Activated CD4-positive, alpha-beta T cell treated with anti-CD3 and anti-CD28 coated beads for 48 hours (primary cell): ENCODE measurements at regions not wholly inside any gene's neighbourhood (a gene's known extent, or its start where the extent isn't known, plus 50 kb on each side); places are given as distances from the start of the nearest gene placed in this dataset.
"Not testable (repeated sequence)": the region's sequence is repeated elsewhere in the genome, so short reads cannot be mapped to it uniquely, and the experiment has no call there.

Experiments
- DNase-seq: peaks from one replicate; pipeline ENCODE4 v3.0.0-alpha.2; 2020

DNA sequence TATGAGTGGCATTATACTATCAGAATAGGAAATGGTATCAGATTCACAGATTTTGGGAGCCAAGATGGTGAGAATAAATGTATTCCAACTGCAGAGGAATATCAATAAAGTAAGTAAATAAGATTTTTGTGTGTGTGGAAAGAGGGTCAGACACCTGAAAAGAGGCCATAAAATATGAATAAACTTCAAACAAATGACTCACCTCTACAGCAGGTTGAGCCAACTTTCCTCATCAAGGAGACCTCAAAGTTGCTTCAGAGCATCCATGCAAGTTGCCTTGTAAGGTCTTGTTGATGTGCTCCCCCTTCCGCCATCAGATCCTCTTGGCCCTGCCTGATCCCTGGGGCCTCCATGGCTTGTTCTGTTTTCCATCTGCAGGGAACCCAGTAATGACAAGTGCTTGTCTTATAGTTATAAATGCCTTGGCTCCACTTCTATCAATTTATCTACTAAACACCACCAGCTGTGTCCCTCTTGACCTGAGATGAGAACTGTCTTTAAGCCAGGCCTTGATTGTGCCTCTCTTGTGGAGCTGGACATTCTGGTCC is 775.6 kb downstream of the LTN1 start:
- no peak for DNase-seq

DNA sequence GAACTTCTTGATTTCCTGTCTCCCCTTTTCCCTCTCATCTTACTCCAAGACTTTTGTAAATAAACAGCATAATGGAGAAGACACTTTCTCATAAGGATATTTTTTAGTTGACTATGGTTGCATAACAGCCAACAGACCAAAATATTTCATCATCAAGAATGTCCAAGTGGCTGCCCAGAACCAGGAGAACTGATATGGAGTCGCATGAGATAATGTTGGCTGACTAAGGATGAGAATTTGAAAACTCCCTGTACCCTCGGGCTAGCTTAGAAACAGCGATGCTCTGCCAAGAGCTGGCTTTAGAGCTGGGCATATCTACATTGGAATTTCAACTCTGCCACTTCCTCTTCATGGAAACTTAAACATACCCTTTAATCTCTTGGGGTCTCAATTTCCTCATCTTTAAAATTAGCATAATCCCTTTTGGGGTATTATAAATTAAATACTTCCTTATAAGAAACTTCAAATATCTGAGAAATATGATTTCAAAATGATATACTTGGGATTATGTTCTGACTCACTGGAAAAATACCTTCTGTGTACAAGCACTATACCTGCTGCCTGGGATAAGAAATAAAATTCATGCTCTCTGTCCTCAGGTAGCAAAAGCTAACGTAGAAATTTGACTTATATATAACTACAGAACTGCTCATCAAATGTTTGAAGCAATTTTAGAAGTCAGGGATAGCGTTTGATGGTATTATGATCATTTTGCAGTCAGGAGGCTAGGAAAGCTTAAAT is 777.3 kb downstream of the LTN1 start:
- no peak for DNase-seq

DNA sequence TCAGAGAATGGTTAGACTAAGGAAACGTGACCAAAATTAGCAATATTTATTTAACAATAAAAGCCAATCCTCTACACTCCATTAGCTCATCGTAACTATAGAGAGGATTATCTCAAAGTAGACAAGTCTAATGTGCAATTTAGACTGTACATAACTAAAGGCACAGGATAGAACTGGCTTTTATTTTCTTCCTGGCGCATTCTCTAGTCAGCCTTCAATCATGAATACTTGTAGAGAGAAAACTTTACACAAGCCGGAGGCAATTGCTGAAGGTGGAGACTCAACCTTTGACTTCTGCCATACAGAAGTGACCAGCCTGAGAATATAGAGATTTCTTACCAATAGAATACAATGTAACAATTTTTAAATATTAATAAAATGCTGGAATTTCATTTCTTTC is 777.9 kb downstream of the LTN1 start:
- no peak for DNase-seq

DNA sequence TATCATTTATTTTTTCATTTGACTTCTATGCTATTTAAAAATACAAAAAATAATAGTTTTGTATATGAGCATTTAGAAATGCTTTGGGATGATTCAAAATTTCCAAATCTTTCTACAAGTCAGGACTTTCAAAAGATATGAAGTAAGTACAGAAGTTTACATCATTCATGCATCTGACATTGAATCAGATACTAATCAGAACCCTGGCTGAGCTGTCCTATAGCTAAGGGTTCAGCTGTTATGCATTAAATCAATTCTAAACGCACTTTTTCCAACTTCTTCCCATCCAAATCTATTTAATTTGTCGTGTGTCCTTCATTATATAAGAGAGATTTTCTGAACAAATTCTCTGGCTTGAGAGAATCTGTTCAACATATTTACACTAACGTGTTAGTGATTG is 779.4 kb downstream of the LTN1 start:
- DNase-seq: no peak

DNA sequence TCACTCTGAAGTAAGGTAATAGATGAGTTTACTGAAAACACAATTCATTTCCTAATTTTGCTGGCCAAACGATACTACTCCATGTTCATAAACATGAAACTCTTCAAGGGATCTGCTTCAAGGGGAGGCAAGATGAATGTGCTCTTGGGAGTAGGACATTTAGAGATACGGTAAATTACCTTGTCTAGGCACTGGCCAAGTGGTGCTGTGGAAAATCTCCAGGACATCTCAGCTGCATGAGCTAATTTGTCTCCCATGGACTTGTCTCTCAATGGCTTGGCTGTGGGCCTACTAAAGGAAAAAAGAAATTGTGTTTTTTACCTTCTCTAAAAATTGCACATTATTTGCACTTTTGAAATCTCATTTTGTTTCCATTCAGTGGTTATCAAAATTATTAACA is 780.6 kb downstream of the LTN1 start:
- DNase-seq: no peak

DNA sequence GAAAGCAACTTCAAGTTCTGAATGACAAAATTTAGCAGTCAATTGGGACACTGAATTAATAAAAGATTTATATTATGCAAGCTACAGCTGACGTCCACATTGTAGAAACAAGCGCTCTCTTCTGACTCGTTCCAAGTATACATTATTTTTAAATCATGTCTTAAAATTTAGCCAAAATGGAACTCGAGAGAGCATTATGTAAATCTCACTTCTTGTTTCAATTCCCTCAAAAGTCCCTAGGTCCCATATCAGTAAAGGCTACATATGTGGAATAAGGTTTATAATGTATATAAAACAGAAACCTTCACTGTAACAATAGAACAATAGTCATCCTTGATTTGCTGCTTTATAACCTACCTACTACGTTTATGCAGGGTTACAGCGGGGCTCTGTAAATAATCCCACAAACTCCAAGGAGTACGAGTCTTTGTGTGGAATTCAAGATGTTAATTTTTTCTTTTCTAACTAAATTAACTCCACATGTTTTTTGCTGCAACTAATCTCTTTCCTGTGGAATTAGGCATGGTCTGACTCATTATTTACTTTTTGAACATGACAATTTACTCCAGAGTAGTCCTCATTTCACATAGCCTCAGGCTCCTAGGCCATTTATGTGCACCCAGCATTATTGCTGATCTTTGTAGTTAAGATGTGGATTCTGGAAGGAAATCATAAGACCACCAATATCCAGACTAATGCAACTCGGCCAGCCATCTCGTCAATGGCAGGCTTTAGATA is 785.1 kb downstream of the LTN1 start:
- no peak for DNase-seq

DNA sequence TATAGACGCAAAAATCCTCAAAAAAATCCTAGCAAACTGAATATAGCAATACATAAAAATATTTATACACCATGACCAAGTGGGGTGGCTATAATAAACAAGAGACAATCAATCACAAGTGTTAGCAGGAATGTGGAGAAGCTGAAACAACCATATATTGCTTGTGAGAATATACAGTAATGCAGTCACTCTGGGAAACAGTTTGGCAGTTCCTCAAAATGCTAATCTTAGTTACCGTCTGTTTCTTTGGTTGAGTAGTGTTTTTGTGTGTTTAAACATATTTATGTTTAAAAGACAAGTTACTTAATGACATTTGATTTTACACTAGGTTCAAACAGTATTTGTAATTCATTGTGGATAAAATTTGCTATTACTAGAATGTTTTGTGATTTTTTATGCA is 792.0 kb downstream of the LTN1 start:
- DNase-seq: no peak

DNA sequence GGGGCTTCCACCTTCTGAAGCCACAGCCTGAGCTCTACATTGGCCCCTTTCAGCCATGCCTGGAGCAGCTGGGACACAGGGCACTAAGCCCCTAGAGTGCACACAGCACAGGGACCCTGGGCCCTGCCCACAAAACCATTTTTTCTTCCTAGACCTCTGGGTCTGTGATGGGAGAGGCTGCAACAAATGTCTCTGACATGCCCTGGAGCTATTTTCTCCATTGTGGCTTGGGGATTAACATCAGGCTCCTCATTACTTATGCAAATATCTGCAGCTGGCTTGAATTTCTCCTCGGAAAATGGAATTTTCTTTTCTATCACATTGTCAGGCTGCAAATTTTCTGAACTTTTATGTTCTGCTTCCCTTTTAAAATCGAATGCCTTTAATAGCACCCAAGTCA is 795.7 kb downstream of the LTN1 start:
- DNase-seq: no peak

DNA sequence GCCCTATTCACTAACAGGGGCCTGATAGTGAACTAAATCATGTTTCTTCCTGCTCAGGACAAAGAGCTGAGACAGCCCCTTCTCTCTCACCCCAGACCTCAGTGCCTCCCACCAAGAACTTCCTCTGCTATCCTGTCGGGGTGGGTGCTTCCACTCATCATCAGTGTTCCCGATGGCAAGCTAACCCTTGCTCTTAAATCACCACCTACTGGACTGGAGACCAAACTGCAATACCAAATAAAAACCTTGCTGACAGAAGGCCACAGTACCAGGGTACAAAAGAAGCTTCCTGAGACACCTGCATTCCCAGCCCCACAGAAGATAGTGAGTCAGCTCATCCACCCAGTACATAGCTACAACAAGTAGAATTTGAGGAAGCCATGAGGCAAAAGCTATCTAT is 799.5 kb downstream of the LTN1 start:
- DNase-seq: no peak

DNA sequence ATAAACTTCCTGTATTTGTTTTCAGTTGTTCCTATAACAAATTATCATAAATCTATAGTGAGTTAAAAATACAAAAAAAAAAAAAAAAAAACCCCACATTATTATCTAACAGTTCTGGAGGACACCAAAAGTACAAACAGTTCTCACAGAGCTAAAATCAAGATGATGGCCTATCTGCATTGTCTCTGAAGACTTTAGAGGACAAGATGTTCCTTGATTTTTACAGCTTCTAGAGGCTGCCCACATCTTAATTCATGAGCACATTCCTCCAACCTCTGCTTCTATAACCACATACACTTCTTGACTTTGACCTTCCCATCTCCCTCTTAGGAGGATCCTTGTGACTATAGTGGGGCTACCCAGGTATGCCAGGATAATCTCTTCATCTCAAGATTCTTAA is 806.1 kb downstream of the LTN1 start:
- DNase-seq: no peak

DNA sequence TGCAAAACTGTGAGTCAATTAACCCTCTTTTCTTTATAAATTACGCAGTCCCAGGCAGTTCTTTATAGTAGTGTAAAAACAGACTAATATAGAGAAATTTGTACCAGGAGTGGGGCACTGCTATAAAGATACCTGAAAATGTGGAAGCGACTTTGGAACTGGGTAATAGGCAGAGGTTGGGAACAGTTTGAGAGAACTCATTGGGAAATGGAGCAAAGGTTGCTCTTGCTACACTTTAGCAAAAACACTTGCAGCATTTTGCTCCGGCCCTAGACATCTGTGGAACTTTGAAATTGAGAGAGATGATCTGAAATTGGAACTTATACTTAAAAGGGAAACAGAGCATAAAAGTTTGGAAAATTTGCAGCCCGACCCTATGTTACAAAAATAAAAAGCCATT is 810.9 kb downstream of the LTN1 start:
- DNase-seq: no peak

DNA sequence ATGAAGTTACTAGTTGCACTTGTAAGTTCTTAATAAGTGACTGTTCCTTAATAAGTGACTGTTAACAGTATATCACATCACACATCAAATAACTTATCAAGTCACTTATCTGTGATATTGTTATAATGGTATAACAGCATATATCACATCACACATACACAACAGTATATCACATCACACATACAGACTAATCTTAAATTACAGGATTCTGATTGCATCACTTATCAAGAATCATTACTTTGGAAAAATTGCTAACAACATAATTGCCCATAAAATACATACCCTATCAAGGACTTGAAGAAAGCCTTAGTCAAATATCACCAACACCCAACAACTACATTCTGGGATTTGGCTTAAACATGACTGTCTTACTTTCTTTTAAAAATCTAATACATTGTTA is 813.5 kb downstream of the LTN1 start:
- no peak for DNase-seq

DNA sequence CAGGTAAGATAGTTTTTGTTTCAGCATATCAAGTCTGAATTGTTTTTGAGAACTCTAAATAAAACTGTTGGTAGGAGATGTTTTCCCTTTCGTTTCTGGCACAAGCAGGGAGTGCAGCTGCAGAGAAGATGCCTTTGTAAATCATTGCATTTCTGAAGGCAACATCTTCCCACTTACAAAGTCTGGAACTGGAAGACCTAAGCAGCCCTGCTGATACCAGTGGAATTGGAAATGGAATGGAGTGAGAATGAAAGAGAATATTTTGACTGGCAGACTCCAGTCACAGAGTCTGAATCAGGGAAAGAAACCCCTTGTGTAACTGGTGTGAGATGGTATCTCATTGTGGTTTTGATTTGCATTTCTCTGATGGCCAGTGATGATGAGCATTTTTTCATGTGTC is 815.6 kb downstream of the LTN1 start:
- no peak for DNase-seq

DNA sequence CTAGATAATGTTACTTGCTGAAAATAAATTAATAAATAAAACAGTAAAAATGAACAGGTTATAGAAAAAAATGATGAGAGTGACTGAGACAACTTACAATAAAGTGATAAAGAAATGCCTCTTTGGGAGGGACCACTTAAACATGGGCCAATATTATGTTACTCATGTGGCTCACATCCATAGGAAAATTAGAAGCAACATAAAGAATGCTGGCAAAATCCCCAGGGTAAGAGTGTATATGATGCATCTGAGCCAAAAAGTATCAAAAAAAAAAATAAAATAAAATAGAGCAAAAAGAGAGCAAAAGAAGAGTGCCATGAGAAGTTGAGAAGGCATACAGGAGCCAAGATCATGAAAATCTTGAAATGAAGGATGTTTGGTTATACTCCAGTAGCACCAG is 818.0 kb downstream of the LTN1 start:
- DNase-seq: no peak

DNA sequence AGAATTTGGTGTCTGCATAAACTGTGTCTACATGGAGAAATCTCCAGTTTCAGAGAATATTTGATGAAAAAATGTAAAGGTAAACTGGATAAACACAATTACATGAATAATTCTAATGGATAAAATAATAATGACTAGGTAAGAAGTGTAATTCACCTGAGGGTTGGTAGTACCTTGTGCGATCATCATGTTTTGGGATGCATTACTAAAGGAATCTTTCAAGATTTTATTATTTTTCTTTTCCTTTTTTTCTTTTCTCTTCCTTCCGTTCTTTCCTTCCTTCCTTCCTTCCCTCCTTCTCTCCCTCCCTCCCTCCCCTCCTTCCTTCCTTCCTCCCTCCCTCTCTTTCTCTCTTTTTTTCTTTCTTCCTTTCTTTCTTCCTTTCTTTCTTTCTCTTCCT is 818.7 kb downstream of the LTN1 start:
- no peak for DNase-seq

DNA sequence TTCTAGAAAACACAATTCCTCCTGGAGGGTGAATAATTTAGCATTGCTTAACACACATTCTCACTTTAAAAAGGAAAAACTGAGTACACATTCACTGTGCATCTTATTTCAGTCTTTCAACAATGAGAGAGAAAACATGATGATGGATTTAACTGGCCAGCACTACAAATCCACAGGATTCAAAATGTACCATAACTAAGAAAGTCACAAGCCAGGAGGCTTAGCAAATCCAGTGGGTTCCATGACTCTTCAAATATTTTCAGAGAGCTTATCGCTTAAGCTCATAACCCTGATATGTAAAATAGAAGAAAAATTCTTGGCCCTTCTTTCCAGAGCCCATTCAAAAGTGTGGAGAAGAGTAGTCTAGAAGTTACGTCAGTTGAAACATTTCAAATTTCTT is 820.3 kb downstream of the LTN1 start:
- DNase-seq: no peak

DNA sequence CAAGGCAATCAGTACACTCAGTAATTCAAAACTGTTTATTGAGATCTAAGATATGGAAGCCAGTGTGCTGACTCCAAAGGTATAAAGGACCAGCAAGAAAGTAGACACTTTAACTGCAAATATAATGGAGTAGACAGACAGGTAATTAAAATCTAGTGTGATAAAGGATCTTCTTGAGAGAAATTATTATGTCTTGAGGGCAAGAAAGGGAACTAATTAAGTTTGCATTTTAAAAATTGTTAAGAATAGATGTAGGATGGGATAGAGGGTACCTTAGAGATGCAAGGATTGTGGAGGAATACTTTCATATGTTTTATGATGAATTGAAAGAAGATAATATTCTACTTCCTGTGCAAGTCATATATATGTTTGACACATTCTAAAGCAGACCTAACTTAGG is 825.3 kb downstream of the LTN1 start:
- DNase-seq: no peak

DNA sequence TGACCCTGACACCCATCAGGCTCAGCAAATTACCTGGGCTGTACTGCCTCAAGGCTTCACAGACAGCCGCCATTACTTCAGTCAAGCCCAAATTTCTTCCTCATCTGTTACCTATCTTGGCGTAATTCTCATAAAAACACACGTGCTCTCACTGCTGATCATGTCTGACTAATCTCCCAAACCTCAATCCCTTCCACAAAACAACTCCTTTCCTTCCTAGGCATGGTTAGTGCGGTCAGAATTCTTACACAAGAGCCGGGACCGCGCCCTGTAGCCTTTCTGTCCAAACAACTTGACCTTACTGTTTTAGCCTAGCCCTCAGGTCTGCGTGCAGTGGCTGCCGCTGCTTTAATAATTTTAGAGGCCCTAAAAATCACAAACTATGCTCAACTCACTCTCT is 828.2 kb downstream of the LTN1 start:
- DNase-seq: not testable (repeated sequence)

DNA sequence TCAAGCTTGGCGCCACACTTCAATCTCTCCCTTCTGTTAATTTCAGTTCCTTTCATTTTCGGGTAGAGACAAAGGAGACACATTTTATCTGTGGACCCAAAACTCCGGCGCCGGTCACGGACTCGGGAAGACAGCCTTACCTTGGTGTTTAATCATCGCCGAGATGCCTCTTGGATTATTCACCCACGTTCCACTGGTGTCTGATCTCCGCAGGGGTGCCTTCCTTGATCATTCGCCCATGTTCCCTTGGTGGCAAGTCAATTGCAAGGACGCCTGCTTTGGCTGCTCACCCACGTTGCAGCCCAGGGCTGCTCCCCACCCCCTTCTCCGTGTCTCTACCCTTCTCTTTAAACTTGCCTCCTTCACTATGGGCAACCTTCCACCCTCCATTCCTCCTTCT is 830.6 kb downstream of the LTN1 start:
- not testable (repeated sequence) for DNase-seq

DNA sequence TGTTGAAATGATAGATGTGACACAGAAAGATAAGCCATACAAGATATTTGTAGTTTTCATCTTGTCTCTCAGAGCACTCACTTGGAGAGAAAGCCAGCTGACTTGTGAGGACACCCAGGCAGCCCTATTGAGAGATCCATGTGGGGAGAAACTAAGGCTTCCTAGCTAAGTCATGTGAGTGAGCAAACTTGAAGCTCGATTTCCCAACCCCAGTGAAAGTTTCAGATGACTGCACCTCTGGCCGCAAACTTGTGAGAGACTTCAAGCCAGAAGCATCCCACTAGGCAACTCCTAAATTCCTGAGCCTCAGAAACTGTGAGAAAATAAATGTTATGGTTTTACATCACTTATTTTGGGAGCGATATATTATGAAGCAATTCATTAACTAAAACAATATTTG is 832.3 kb downstream of the LTN1 start:
- no peak for DNase-seq

DNA sequence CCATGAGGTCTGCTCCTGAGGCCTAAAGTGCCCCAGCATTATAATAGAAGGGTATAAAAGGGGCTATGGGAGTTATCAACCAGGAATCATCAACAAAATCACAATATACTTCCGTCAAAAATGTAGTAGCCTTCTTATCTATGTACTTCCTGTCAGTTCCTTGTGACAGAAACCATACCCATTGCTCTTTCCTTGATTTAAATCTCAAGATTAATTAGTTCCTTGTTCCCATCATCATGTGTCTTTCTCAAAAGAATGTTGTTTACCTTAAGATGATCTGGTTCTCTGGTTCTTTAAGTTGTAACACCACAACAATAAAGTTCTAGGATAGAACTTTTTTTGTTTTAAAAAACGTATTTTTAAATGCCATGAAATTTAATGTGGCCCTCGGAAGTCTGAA is 833.3 kb downstream of the LTN1 start:
- no peak for DNase-seq

DNA sequence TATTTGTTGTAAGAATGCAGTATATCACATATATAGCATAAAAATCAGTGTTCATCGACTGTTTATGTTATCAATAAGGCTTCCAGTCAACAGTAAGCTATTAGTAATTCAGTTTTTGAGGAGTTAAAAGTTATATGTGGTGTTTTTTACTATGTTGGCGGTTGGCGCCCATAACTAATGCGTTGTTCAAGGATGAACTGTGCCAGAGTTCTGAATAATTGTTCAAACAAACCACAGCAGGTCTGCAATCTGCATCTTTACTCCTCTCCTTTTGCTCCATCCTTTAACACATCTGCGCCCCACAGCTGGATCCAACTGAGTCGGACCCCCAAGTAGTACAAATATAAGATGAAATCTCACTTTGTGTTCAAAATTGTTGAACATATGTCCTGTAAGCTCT is 836.1 kb downstream of the LTN1 start:
- no peak for DNase-seq

DNA sequence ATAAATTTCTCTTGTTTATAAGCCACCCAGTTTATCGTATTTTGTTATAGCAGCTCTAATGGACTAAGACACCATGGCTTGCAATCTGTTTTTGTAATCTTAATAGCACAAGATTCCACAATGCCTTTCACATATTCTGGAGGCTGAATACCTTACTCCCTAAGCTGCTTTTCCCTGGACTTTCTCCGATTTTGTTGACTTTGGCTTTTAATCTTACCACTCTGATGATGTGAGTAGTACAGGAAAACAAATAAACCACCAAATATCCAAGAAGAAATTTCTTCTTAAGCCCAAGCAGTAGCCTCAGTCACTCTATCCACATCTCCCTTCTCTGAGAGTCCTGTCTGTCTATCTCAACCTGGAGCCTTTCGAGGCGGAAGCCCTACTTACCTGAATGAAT is 838.6 kb downstream of the LTN1 start:
- DNase-seq: no peak

DNA sequence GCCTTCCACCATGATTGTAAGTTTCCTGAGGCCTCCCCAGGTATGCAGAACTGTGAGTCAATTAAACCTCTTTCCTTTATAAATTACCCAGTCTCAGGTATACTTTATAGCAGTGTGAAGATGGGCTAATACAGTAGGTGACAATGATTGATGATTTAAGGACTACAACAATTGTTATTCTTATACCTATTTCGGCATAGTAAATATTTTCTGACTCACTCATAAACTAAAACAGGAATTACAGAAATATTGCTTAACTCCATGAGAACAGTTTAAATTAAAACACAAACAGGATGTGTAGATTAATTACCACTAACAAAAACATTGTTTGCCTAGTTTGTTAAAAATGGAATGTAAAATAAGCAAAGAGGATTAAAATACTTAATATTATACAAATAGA is 839.9 kb downstream of the LTN1 start:
- DNase-seq: no peak

DNA sequence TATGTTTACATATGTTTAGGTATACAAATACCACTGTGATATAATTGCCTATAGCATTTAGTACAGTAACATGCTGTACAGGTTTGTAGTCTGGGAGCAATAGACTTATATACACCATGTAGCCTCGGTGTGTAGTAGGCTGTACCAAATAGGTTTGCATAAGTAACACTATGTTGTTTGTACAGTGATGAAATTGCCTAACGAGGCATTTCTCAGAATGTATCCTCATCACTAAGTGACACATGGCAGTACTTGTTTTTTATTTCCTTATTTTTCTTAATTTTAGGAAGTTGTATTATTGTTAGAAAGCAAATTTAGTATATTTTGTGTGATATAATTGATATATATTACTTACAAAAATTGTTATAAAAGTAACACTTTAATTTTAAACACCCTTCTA is 840.9 kb downstream of the LTN1 start:
- DNase-seq: no peak
